ENCODE measurements at regions not wholly inside any gene's neighbourhood (a gene's known extent, or its start where the extent isn't known, plus 50 kb on each side); places are given as distances from the start of the nearest gene placed in this dataset.

DNA sequence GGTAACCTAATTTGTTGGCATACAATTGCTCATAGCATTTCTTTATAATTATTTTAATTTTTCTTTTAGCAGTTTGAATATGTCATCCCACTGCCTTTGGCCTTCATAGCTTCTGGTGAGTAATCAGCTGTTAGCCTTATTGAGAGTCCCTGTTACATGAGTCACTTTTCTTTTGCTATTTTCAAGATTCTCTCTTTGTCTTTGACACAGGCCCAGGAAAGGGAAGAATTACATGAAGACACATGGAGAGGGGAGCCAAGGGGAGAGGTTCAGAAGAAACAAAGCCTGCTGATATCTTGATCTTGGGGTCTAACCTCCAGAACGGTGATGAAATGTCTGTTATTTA is 418.2 kb downstream of the METTL15 start:
- Histone ChIP-seq H3K27me3 (replicated peaks) (no peaks in the 10 kb centered on the region), H3K27ac (no peak overlapping the region), H3K36me3 (replicated peaks) (no peaks in the 10 kb centered on the region), H3K4me3 (ENCODE audit: low read depth, low read length) (no peak overlapping the region)
- no peak for DNase-seq
- in situ Hi-C loops (cut with HindIII; ENCODE audit: low pct_ligation_motif_present, low sequenced_read_pairs) = no loop called here
- TF ChIP-seq, protein P1, sequence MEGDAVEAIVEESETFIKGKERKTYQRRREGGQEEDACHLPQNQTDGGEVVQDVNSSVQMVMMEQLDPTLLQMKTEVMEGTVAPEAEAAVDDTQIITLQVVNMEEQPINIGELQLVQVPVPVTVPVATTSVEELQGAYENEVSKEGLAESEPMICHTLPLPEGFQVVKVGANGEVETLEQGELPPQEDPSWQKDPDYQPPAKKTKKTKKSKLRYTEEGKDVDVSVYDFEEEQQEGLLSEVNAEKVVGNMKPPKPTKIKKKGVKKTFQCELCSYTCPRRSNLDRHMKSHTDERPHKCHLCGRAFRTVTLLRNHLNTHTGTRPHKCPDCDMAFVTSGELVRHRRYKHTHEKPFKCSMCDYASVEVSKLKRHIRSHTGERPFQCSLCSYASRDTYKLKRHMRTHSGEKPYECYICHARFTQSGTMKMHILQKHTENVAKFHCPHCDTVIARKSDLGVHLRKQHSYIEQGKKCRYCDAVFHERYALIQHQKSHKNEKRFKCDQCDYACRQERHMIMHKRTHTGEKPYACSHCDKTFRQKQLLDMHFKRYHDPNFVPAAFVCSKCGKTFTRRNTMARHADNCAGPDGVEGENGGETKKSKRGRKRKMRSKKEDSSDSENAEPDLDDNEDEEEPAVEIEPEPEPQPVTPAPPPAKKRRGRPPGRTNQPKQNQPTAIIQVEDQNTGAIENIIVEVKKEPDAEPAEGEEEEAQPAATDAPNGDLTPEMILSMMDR (IDR thresholded peaks at IDR 0.05; ENCODE audit: low read depth, low read length, missing control alignments) = no peak

DNA sequence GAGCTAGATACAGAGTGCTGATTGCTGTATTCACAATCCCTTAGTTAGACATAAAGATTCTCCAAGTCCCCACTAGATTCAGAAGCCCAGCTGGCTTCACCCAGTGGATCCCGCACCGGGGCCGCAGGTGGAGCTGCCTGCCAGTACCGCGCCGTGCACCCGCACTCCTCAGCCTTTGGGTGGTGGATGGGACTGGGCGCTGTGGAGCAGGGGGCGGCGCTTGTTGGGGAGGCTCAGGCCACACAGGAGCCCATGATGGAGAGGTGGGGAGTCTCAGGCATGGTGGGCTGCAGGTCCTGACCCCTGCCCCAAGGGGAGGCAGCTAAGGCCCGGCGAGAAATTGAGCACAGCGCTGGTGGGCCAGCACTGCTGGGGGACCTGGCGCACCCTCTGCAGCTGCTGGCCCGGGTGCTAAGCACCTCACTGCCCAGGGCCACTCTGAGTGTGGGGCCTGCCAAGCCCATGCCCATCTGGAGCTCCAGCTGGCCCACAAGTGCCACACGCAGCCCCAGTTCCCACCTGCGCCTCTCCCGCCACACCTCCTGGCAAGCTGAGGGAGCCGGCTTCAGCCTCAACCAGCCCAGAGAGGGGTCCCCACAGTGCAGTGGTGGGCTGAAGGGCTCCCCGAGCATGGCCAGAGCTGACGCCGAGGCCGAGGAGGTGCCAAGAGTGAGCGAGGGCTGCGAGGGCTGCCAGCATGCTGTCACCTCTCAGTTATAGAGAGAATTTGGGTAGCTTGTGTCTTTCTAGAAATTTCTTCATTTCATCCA is 417.6 kb downstream of the METTL15 start:
- H3K36me3 ChIP-seq (replicated peaks) = no peaks in the 10 kb centered on the region
- no peak overlapping the region for H3K27ac ChIP-seq
- H3K27me3 ChIP-seq (replicated peaks) = no peaks in the 10 kb centered on the region
- in situ Hi-C loops (cut with HindIII; ENCODE audit: low pct_ligation_motif_present, low sequenced_read_pairs) = no loop called here
- DNase-seq = no peak
- H3K4me3 ChIP-seq (ENCODE audit: low read depth, low read length) = no peak overlapping the region
- TF ChIP-seq, protein P1 (IDR thresholded peaks at IDR 0.05; ENCODE audit: low read depth, low read length, missing control alignments) = no peak

GRCh38 chr11:28524098-28524497 is 415.9 kb downstream of the METTL15 start:
- TF ChIP-seq, protein P1 (IDR thresholded peaks at IDR 0.05; ENCODE audit: low read depth, low read length, missing control alignments) = no peak
- in situ Hi-C loops (cut with HindIII; ENCODE audit: low pct_ligation_motif_present, low sequenced_read_pairs) = no loop called here
- peak; percentile 67 for DNase-seq
- Histone ChIP-seq H3K4me3 (ENCODE audit: low read depth, low read length) (no peak overlapping the region), H3K36me3 (replicated peaks) (no peaks in the 10 kb centered on the region), H3K27ac (peak overlapping the region; percentile 2), H3K27me3 (replicated peaks) (no peaks in the 10 kb centered on the region)

DNA sequence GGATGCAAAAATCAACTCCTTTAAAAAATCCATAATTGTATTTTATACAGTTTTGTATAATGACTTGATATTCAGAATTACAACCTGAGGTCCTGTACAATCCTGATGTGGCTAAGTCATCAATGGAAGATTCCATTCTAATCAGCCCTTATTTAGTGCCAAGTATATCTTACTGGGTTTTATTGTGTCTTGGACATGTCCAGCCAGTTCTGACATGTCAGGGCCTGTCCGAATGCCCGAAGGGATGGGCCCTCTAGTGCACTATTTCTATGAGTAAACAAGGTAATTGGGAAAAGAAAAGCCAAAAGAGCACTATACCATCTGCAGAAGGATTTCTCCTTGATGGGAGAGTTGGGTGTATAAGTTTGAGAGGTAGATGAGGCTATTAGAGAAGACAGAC is 412.9 kb downstream of the METTL15 start:
- Histone ChIP-seq H3K36me3 (replicated peaks) (no peaks in the 10 kb centered on the region), H3K27ac (no peak overlapping the region), H3K27me3 (replicated peaks) (no peaks in the 10 kb centered on the region), H3K4me3 (ENCODE audit: low read depth, low read length) (no peak overlapping the region)
- DNase-seq = no peak
- in situ Hi-C loops (cut with HindIII; ENCODE audit: low pct_ligation_motif_present, low sequenced_read_pairs) = no loop called here
- TF ChIP-seq, protein P1 (IDR thresholded peaks at IDR 0.05; ENCODE audit: low read depth, low read length, missing control alignments) = no peak

DNA sequence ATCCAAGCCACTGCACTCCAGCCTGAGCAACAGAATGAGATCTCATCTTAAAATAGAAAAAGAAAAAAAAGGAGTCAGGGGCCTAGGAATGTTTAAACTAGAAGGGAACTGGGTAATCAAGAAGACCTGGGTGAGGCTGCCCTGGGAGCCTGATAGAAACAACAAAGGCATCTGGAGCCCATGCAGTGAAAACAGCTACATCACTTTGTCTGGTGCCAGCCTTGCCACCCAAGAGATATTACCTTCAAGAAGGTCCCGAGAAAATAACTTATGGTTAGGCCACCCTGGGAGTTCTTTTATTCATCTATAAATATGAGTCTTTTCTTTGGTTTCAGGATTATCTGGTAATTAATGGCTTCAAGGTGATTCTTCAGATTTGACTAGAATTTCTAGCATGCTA is 412.1 kb downstream of the METTL15 start:
- Histone ChIP-seq H3K4me3 (ENCODE audit: low read depth, low read length) (no peak overlapping the region), H3K36me3 (replicated peaks) (no peaks in the 10 kb centered on the region), H3K27me3 (replicated peaks) (no peaks in the 10 kb centered on the region), H3K27ac (no peak overlapping the region)
- TF ChIP-seq, protein P1 (IDR thresholded peaks at IDR 0.05; ENCODE audit: low read depth, low read length, missing control alignments) = no peak
- no peak for DNase-seq
- in situ Hi-C loops (cut with HindIII; ENCODE audit: low pct_ligation_motif_present, low sequenced_read_pairs) = no loop called here

DNA sequence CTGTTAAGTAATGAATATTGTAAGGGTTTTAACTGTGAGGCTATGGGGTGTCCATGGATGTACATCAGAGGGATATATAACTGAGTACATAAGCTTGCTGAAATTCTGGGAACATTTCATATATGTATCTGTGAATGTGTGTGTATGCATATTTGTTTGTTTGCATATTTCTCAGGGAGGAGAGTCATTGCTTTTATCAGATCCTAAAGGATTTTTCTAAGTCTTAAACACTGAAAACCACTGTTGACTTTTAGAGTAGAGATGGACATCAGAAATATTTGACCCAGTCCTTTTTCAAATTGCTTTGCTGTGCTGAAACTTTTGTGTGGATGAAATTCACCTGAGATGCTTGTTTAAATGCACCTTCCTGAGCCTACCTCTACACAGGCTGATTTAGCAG is 410.6 kb downstream of the METTL15 start:
- no peak overlapping the region for H3K27ac ChIP-seq
- in situ Hi-C loops (cut with HindIII; ENCODE audit: low pct_ligation_motif_present, low sequenced_read_pairs) = no loop called here
- no peak for DNase-seq

More for the DNA sequence above, 410.6 kb downstream of the METTL15 start:
- no peaks in the 10 kb centered on the region for H3K27me3 ChIP-seq (replicated peaks)
- no peak overlapping the region for H3K4me3 ChIP-seq (ENCODE audit: low read depth, low read length)
- H3K36me3 ChIP-seq (replicated peaks) = no peaks in the 10 kb centered on the region
- TF ChIP-seq, protein P1 (IDR thresholded peaks at IDR 0.05; ENCODE audit: low read depth, low read length, missing control alignments) = no peak

Data from brain microvascular endothelial cell (primary cell).